HG03575 (cell line): ENCODE measurements at regions not wholly inside any gene's neighbourhood (a gene's known extent, or its start where the extent isn't known, plus 50 kb on each side); places are given as distances from the start of the nearest gene placed in this dataset.

ENCODE experiments used
- ATAC-seq: cut with Tn5 transposase; IDR thresholded peaks from one replicate; pipeline ENCODE4 v1.9.1; 2021; ENCODE audit not compliant: unreplicated experiment, insufficient number of reproducible peaks, low FRiP score; ENCODE audit errors: extremely low read depth

DNA sequence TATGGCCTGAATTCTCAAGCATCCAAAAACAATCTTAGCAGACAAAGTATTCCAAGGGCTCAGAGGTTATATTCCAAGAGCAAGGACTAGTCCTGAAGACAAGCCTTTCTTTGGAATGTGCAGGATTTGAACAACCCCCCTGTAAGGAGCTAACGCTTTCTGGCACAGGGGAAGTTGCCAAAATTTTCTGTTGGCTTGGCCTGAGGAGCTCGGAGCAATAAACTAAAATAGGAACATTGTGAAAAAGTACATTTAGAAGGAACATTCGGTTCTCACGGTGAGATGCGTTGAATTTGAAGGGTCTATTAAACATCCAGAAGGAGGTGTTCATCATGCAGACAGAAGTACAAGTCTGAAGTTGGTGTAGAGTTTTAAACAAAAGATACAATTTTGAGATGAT, 1030.5 kb upstream of the CELF2 start:
- no peak for ATAC-seq

DNA sequence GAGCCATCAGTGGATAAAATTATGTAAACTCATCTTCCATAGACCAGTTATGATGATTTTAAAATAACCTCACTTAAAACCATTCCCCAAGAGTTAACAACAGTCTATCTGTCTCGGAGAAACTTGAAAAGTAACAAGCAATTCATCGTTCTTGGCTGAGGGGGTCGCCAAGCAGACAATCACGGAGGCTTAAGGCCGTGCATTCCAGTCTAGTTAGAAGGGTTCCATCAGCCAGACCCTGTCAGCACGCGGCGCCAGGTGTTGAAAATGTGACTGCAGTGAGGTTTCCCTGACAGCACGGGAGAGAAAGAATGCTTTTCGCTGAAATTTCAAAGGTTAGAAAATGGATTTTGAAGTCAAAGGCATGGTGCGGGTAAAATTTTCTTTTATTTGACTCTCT, 1025.0 kb upstream of the CELF2 start:
- ATAC-seq = no peak

- no peak for ATAC-seq
These were observed 1023.5 kb upstream of the CELF2 start for GRCh38 chr10:9994131-9994530.

- no peak for ATAC-seq
These were observed 1018.0 kb upstream of the CELF2 start for GRCh38 chr10:9999627-10000026.

- ATAC-seq = no peak
These were observed 1009.7 kb upstream of the CELF2 start for GRCh38 chr10:10007957-10008356.

DNA sequence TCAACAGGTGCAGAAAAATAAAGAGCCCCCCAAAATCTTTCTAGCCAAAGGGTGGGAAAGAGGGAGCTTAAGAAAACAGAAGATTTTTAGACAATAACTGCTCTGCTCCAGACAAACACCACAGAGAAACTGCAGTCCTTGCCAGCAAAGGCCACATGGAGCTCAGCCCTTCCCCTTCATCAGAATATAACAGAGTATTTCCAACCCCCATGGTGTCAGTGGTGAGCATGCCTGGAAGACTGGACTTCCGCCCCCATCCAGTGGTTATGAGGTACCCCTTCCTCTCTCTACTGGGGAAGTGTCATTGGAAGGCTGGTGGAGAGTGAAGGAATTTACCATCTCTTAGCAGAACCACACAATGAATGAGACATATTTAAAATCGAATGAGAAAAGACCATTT, 1007.3 kb upstream of the CELF2 start:
- ATAC-seq = no peak

GRCh38 chr10:10014846-10015245, 1002.8 kb upstream of the CELF2 start:
- ATAC-seq = no peak

DNA sequence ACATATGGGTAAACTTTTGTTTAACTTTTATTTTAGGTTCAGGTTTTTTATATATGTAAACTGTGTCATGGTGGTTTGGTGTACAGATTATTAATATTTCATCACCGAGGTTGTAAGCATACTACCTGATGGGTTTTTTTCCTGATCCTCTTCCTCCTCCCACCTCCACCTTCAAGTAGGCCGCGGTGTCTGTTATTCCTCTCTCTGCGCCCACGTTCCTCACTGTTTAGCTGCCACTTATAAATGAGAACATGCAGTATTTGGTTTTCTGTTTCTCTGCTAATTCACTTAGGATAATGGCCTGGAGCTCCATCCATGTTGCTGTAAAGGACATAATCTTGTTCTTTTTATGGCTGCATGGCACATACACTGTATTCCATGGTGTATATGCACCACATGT, 1000.0 kb upstream of the CELF2 start:
- no peak for ATAC-seq

DNA sequence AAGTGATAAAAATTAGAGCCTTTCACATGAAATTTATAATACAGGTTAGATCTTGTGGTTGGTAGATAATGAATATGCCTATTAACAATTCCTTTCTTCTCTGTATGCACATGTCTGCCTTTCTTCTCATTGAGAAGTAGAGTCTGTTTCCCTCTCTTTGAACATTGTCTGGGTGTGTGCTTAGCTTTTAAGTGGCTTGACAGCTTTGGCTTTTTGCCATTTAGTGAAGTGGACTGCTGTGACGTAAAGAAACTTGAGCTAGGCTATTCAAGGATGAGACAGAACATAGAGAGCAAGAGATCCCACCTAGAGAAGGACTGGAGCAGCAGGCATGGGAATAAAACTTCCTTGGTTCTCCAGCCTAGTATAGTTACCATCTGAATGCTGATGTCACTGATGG, 996.7 kb upstream of the CELF2 start:
- no peak for ATAC-seq

GRCh38 chr10:10032991-10033390, 984.7 kb upstream of the CELF2 start:
- ATAC-seq = no peak

DNA sequence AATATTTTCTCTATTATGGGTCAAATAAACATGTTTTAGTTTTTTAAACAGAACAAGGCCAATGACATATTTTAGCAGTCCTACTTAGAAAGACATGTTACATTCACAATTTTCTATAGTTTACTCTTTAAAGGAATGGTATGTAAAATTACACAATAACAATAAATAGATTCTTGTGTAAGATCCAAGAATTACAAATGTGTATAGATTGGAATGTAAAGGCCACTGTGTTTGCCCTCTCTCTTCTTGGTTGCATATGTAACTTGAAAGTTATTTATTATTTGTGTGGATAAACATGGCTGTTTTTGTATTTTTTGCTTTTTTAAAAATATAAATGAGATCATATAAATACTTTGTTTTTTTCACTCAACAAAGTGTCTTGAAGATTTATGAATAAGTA, 979.3 kb upstream of the CELF2 start:
- no peak for ATAC-seq

DNA sequence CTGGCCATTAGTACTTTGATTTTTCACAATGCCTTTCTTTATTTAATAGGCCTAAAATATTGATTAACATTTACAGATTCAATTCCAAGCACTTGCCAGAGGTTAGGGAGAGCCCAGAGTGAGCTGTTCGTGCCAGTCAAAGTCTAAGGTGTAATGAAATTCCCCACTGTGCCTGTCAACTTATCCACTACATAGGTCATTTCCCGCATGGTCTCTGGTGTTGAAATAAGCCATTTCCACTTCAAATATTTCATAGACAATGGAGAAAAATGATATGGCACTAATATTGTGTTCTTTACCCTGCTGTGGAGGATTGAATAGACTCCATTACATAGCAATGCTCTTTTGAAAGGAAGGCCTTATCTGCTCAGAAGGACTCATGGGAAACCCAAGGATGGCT, 978.1 kb upstream of the CELF2 start:
- no peak for ATAC-seq

GRCh38 chr10:10043083-10043482, 974.6 kb upstream of the CELF2 start:
- ATAC-seq = no peak

DNA sequence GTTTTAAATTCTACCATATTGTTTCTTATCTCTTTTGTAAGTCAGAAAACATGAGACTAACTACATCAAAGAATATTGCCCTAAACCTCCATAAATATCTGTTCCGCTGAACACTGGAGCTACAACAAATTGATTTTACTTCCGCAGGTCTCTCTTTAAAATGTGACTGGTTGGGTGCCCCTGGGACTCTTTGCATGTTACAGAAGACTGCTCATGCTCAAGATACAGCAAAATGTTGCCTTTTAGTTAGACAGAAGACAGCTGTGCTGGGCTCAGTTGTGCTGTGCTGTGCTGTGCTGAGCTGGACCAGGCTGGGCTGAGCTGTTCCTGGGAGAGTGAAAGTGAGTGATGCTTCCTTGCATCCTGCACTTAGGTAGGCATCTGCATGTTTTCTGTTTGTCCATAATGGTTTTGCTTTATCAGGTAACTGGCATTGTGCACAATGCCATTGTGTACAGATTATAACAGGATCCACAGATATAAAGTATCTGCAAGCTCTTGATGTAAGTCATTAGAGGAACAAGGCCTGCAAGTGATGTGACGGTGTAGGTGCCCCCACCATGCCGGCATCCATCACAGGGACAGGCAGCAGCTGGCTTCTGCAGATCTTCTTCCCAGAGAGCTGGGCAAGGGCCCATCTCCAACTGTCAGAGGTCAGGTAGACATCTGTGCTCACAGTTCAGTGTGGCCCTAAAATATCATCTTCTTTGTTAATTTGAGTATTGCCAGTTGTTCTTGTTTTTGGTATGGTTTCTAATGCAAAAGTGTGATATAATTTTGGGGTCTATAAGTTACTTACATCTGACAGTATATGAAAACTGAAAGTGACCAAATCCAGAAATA, 972.5 kb upstream of the CELF2 start:
- ATAC-seq = no peak

DNA sequence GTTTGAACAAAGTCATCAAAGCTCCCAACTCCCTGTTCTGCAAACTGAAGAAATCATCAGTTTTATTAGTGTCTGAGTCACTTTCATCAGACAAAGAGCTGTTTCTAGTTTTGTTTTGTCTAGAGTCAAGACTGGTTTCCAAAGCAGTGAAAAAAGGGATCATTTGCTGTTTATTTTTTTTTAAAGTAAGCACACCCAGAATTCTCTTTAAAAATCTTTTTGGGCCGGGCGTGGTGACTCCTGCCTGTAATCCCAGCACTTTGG, 972.0 kb upstream of the CELF2 start:
- no peak for ATAC-seq

DNA sequence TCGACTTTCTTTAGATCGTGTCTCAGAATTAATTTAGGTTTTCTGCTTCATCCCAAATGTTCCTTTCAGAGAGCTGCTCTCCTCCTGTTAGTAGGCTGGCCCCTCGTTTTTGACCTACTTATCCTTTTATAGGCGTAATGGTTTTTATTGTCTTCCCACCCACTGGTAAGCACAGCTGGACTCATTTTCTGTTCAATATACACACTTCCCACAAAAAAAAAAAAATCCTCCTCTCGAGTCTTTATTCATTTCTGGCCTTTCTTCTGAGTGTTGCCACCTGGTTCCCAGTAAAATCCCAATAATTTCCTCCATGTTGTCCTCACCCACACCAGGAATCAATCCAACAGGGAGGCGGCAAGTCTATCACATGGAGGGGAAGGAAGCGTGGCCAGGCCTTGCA, 970.2 kb upstream of the CELF2 start:
- no peak for ATAC-seq

DNA sequence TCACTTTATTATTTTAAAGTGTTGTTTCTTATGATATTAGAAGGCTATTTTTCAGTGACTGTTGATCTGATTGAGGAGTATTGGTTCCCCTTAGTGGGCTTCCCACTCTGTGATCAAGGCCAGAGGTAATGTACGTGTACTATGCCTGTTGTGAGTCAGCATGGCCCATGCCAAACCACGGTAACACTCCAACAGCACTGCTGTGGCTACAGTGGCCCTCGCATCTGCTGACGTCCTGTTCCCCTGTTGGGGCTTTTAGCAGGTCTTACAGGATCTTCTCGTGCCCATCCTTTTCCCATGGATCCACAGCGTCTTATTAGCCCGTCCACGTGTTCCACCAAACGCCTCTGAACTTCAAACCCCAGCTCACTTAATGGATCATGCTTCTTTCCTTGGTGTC, 964.6 kb upstream of the CELF2 start:
- ATAC-seq = no peak

GRCh38 chr10:10054466-10054865, 963.2 kb upstream of the CELF2 start:
- ATAC-seq = no peak

DNA sequence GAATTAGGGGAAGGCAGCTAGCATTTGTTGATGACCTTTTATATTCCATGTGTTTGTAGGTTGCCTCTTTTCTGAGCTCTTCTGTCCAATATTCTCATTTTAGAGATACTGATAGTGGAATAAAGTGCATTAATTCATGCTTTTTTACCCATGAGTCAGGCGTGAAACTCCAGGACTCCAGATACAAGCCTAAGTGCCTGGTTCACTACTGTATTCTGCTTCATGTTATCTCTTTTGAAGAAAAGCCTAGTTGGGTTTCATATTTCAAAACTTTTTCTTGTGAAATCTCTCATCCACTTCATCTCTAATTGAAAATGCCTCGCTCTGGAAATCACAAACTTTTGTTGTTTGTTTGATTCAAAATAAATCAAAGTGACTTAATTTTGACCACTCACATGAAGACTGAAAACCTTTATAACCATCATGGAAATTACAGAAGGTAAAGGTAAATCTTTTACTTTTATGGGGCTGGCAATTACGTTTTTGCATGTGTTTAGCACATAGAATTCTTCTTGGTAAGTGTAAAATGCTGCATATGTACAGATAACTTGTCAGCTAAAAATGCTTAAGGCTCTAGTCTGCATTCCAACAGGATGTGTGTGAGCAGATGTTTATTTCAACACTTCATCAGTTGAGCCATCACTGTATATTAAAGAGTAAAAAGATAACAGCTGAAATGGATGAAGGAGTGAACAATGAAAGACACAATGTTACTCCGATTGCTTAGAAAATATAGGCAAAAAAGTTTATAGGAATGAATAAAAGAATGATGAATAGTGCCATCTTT, 961.8 kb upstream of the CELF2 start:
- no peak for ATAC-seq

DNA sequence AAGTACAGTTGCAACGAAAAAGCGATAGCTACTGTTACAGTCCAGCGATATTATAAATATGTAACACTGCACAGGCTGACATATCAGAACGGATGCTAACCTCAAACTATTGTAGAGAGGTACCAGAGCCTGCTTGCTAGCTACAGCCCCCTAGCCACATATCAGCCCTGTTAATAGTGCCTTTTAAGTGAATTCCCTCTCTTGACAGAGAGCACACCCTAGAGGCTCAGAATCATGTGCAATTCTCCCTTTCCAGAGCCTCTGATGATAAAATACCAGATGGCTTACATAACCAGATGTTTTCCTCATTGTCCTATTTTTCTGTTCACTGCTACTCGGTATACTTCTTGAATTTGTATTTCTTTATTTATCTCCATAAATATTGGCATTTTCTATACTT, 960.7 kb upstream of the CELF2 start:
- ATAC-seq = no peak

DNA sequence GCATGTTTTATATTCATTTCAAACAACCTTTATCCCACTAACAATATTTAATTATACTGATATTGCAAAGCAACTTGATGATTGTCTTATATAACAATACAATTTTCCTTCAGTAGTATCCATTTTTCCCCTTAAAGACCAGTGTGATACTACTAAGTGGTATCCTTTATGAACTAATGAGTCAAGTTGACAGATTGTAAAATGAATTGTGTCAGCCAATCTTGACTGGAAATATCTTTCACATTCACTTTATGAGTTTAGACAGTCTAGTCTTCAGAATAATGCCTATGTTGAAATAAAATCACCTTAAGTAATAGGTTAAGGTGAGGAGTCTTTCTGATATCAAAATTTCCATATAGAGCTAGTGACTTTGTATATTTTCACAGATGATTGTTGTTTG, 950.0 kb upstream of the CELF2 start:
- no peak for ATAC-seq
